ENCODE measurements at regions not wholly inside any gene's neighbourhood (a gene's known extent, or its start where the extent isn't known, plus 50 kb on each side); places are given as distances from the start of the nearest gene placed in this dataset.

GRCh38 chr2:176822060-176822459 is 390.5 kb upstream of the HNRNPA3 start:
- DNase-seq = no peak

GRCh38 chr2:176826356-176826755 is 386.2 kb upstream of the HNRNPA3 start:
- DNase-seq = no peak

- no peak for DNase-seq
These were observed 385.5 kb upstream of the HNRNPA3 start for GRCh38 chr2:176826984-176827668.

- DNase-seq = peak; percentile 13
These were observed 382.2 kb upstream of the HNRNPA3 start for GRCh38 chr2:176830362-176830761.

- no peak for DNase-seq
These were observed 380.5 kb upstream of the HNRNPA3 start for GRCh38 chr2:176832086-176832485.

- no peak for DNase-seq
These were observed 378.9 kb upstream of the HNRNPA3 start for GRCh38 chr2:176833671-176834070.

GRCh38 chr2:176834226-176834625 is 378.4 kb upstream of the HNRNPA3 start:
- no peak for DNase-seq

GRCh38 chr2:176843208-176843607 is 369.4 kb upstream of the HNRNPA3 start:
- no peak for DNase-seq

- DNase-seq = no peak
These were observed 368.1 kb upstream of the HNRNPA3 start for GRCh38 chr2:176844461-176844860.

GRCh38 chr2:176845718-176846117 is 366.9 kb upstream of the HNRNPA3 start:
- DNase-seq = no peak

- DNase-seq = no peak
These were observed 365.0 kb upstream of the HNRNPA3 start for GRCh38 chr2:176847575-176847974.

GRCh38 chr2:176848844-176849243 is 363.8 kb upstream of the HNRNPA3 start:
- no peak for DNase-seq

GRCh38 chr2:176851200-176851888 is 361.2 kb upstream of the HNRNPA3 start:
- DNase-seq = peak; percentile 68

GRCh38 chr2:176851889-176852483 is 360.6 kb upstream of the HNRNPA3 start:
- DNase-seq = peak; percentile 88

GRCh38 chr2:176852667-176853066 is 359.9 kb upstream of the HNRNPA3 start:
- peak; percentile 45 for DNase-seq

GRCh38 chr2:176854062-176854461 is 358.5 kb upstream of the HNRNPA3 start:
- peak; percentile 87 for DNase-seq

- DNase-seq = peak; percentile 46
These were observed 357.7 kb upstream of the HNRNPA3 start for GRCh38 chr2:176854878-176855277.

- DNase-seq = no peak
These were observed 355.9 kb upstream of the HNRNPA3 start for GRCh38 chr2:176856683-176857082.

- DNase-seq = no peak
These were observed 347.3 kb upstream of the HNRNPA3 start for GRCh38 chr2:176865336-176865735.

- DNase-seq = no peak
These were observed 340.2 kb upstream of the HNRNPA3 start for GRCh38 chr2:176872406-176872805.

GRCh38 chr2:176873403-176873802 is 339.2 kb upstream of the HNRNPA3 start:
- DNase-seq = no peak

GRCh38 chr2:176876493-176877103 is 336.0 kb upstream of the HNRNPA3 start:
- no peak for DNase-seq

- peak; percentile 51 for DNase-seq
These were observed 333.1 kb upstream of the HNRNPA3 start for GRCh38 chr2:176879426-176879995.
